ENCODE measurements at regions not wholly inside any gene's neighbourhood (a gene's known extent, or its start where the extent isn't known, plus 50 kb on each side); places are given as distances from the start of the nearest gene placed in this dataset.

GRCh38 chr5:18024542-18024941 is 390.3 kb downstream of the TAF11L14 start (continued):
- TF ChIP-seq, protein P1, sequence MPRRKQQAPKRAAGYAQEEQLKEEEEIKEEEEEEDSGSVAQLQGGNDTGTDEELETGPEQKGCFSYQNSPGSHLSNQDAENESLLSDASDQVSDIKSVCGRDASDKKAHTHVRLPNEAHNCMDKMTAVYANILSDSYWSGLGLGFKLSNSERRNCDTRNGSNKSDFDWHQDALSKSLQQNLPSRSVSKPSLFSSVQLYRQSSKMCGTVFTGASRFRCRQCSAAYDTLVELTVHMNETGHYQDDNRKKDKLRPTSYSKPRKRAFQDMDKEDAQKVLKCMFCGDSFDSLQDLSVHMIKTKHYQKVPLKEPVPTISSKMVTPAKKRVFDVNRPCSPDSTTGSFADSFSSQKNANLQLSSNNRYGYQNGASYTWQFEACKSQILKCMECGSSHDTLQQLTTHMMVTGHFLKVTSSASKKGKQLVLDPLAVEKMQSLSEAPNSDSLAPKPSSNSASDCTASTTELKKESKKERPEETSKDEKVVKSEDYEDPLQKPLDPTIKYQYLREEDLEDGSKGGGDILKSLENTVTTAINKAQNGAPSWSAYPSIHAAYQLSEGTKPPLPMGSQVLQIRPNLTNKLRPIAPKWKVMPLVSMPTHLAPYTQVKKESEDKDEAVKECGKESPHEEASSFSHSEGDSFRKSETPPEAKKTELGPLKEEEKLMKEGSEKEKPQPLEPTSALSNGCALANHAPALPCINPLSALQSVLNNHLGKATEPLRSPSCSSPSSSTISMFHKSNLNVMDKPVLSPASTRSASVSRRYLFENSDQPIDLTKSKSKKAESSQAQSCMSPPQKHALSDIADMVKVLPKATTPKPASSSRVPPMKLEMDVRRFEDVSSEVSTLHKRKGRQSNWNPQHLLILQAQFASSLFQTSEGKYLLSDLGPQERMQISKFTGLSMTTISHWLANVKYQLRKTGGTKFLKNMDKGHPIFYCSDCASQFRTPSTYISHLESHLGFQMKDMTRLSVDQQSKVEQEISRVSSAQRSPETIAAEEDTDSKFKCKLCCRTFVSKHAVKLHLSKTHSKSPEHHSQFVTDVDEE (CRISPR knock-in tag; IDR thresholded peaks at IDR 0.05): no peak
- no peak for TF ChIP-seq ZFP3 (CRISPR knock-in tag; IDR thresholded peaks at IDR 0.05)

GRCh38 chr5:18027241-18027867 is 393.1 kb downstream of the TAF11L14 start:
- ATAC-seq: no peak
- no peak for TF ChIP-seq OSR1 (CRISPR knock-in tag; IDR thresholded peaks at IDR 0.05)

GRCh38 chr5:18028036-18028435 is 393.8 kb downstream of the TAF11L14 start:
- ATAC-seq: no peak
- TF ChIP-seq ISL1 (CRISPR knock-in tag; IDR thresholded peaks at IDR 0.05): no peak
- TF ChIP-seq TOX (CRISPR knock-in tag; IDR thresholded peaks at IDR 0.05; ENCODE audit: borderline replicate concordance): no peak
- no peak for TF ChIP-seq SNAI2 (CRISPR knock-in tag; IDR thresholded peaks at IDR 0.05)
- no peak for TF ChIP-seq ZNF8 (CRISPR knock-in tag; IDR thresholded peaks at IDR 0.05)
- no peak for TF ChIP-seq ARNTL (CRISPR knock-in tag; IDR thresholded peaks at IDR 0.05; ENCODE audit: borderline replicate concordance, low read depth)
- no peak for TF ChIP-seq TCF4 (CRISPR knock-in tag; IDR thresholded peaks at IDR 0.05; ENCODE audit: borderline replicate concordance)
- TF ChIP-seq CSRNP3 (CRISPR knock-in tag; IDR thresholded peaks at IDR 0.05): no peak
- no peak for TF ChIP-seq ZFP30 (CRISPR knock-in tag; IDR thresholded peaks at IDR 0.05)
- no peak for TF ChIP-seq CREB5 (CRISPR knock-in tag; IDR thresholded peaks at IDR 0.05; ENCODE audit: low read depth)
- TF ChIP-seq GLIS3 (CRISPR knock-in tag; IDR thresholded peaks at IDR 0.05): no peak

DNA sequence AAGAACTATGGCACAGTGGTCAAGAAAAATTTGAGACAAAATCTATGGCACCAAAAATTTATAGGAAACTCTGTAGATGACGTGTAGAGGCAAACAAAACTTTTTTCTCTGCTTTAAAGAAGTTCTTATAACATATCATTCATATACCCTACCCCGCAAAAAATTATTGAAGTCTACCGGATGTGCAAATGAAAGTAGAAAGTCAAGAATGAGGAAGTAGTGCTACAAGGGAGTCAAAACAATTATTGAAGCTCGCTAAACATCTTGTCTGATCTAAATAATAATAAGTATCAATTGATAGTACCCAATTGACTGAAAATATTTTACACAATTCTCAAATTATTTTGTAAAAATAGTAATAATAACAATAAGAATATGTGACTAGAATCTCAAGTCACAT is 398.5 kb downstream of the TAF11L14 start:
- TF ChIP-seq ZFP3 (CRISPR knock-in tag; IDR thresholded peaks at IDR 0.05) (no peak), ZFP30 (CRISPR knock-in tag; IDR thresholded peaks at IDR 0.05) (no peak), PATZ1 (CRISPR knock-in tag; IDR thresholded peaks at IDR 0.05; ENCODE audit: borderline replicate concordance) (no peak), ISL1 (CRISPR knock-in tag; IDR thresholded peaks at IDR 0.05) (no peak), SNAI2 (CRISPR knock-in tag; IDR thresholded peaks at IDR 0.05) (no peak), GLIS3 (CRISPR knock-in tag; IDR thresholded peaks at IDR 0.05) (no peak), RARB (CRISPR knock-in tag; IDR thresholded peaks at IDR 0.05) (no peak), ARNTL (CRISPR knock-in tag; IDR thresholded peaks at IDR 0.05; ENCODE audit: borderline replicate concordance, low read depth) (no peak), ZNF8 (CRISPR knock-in tag; IDR thresholded peaks at IDR 0.05) (no peak), PPARA (CRISPR knock-in tag; IDR thresholded peaks at IDR 0.05; ENCODE audit: borderline replicate concordance) (no peak)
- TF ChIP-seq, protein P1 (CRISPR knock-in tag; IDR thresholded peaks at IDR 0.05): no peak
- no peak for ATAC-seq
